Omental fat pad (tissue), 3 donors: ENCODE measurements at regions not wholly inside any gene's neighbourhood (a gene's known extent, or its start where the extent isn't known, plus 50 kb on each side); places are given as distances from the start of the nearest gene placed in this dataset.

Experiments used
- ATAC-seq: fragments of 150-250 bp; one replicate; pipeline ENCODE4 v1.9.1; 2016; ENCODE audit warnings: mild to moderate bottlenecking, moderate library complexity; ENCODE audit not compliant: low FRiP score
- DNase-seq: peaks from one replicate; pipeline ENCODE4 v3.0.0-alpha.2; 2019; ENCODE audit warnings: low spot score
- TF ChIP-seq, protein P1 (sequence below), 3 donors: fragments of 450-650 bp; IDR thresholded peaks; one replicate each; pipeline ENCODE4 v1.5.1; 2016 to 2017; ENCODE audit warnings: antibody characterized with exemption in 3 of 3, mild to moderate bottlenecking in 3 of 3, moderate library complexity in 2 of 3

DNA sequence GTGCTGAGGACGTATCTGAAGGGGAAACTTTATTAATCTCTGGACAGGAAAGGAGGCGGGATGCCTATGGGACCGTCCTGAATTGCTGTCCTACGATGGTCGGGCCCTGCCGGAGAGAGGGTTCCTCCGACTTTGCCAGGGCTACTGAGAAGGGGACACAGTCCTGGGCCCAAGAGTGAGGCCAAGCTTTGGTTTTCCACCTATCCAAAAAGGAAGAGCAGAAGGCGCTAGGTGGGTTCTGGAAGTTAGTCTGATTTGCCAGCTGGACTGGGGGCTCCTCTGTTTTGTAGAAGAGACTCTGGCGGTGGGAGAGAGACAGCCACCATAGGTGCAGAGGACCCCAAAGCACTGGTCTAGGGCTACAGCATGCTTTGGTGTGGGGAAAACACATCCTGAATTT, 243.8 kb upstream of the IRX4 start:
- DNase-seq (no peak), ATAC-seq (no peak)
- TF ChIP-seq, protein P1, sequence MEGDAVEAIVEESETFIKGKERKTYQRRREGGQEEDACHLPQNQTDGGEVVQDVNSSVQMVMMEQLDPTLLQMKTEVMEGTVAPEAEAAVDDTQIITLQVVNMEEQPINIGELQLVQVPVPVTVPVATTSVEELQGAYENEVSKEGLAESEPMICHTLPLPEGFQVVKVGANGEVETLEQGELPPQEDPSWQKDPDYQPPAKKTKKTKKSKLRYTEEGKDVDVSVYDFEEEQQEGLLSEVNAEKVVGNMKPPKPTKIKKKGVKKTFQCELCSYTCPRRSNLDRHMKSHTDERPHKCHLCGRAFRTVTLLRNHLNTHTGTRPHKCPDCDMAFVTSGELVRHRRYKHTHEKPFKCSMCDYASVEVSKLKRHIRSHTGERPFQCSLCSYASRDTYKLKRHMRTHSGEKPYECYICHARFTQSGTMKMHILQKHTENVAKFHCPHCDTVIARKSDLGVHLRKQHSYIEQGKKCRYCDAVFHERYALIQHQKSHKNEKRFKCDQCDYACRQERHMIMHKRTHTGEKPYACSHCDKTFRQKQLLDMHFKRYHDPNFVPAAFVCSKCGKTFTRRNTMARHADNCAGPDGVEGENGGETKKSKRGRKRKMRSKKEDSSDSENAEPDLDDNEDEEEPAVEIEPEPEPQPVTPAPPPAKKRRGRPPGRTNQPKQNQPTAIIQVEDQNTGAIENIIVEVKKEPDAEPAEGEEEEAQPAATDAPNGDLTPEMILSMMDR (IDR thresholded peaks at IDR 0.05): no peak

DNA sequence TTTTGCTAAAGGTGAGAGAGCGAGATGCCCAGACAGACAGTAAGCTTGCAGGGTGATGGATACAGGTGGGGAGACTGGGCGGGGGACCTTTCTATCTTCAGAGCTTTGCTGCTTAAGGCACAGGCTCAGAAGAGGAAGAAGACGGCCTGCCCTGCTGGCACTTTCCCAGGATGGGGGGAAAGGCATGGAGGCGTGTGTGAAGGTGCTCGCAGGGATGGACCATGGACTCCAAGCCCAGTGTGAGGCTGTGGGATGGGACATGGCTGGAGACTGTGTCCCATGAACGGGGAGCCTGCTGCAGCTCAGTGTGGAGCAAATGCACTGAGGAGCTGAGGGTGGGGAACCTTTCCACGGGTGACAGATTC, 243.2 kb upstream of the IRX4 start:
- TF ChIP-seq, protein P1 (IDR thresholded peaks at IDR 0.05): no peak
- ATAC-seq (no peak), DNase-seq (no peak)

DNA sequence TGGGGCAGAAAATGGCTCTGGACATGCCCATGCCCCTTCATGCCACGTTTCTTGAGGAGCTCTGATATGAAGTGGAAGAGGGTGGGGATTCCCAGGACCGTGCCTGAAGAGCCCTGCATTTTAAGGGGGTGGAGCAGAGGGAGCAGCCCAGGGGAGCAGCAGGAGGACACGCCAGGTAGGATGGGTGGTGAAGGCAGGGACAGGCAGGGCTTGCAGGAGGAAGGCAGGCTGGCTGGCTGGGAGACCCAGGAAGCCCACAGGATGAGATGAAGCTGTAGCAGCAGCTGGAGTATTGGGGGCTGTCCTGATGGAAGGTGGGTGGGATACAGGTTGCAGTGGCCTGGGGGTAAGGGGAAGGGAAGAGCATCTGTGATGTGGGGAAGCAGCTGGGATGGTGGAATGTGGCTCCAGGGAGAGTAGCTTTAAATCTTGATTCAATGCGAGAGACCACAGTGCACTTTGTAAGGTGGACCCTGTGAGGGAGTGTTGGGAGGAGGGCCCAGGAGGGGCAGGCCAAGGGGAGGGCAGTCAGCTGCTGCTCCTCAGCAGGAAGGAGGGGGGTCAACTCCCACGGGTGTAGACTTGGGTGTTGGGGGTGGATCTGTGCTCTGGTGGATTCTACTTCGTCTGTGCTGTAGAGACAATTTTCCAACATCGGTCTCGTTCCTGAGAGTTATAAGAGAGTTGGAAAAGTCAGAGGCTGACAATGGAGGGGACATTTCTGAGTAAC, 242.6 kb upstream of the IRX4 start:
- TF ChIP-seq, protein P1 (IDR thresholded peaks at IDR 0.05): no peak
- ATAC-seq (no peak), DNase-seq (no peak)

DNA sequence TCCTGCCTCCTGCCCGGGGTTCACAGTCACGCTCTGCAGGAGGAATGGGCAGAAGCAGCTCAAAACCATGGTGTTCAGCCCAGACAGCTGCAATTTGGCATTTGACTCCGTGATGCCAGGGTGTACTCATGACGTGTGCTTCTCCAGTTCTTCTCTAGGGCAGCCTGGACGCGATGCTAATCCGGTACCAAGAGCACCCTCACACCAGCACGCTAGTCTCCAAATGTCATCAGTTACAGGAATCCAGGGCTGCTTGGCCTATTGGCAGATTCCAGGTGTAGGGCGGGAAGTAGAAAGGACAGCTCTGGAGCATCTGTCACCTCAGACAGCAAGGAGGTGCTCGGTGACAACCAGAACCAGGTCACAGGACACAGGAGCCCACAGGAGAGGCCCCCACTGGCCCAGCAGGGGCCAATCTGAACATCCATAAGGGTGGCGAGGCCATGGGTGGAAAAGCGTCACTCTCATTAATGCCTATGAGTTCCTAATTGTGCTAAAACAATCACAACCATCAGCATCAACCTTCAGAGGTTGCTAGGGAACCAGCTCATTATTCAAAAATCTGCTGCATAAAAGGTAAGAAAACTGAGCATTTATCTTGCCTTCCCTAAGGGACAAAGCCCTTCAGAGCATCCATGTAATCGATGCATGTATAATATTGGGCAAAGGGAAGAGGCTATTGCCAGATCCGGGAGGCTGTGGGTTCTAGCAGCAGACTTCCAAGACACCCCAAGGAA, 241.9 kb upstream of the IRX4 start:
- ATAC-seq: no peak
- no peak for DNase-seq
- TF ChIP-seq, protein P1 (IDR thresholded peaks at IDR 0.05): no peak

DNA sequence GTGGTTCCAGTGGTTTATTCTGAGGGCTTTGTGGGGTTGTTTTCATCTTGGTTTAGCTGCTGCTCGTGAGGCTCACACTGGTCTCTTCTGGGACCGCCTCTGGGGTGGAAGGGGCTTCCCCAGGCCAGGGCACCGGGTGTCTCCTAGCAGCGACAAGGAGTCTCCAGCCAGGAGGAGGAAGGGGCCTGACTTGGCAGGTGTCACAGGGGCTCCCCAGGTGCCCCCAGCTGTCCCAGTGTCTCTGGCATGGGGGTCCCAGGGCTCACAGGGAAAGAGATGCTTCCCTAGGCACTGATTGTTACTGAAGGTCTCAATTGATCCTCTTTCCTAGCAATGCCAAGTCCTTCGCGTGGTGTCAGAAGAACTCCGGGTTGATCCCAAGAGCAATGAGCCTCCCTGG, 241.1 kb upstream of the IRX4 start:
- DNase-seq: no peak
- no peak for ATAC-seq
- TF ChIP-seq, protein P1 (IDR thresholded peaks at IDR 0.05): no peak

DNA sequence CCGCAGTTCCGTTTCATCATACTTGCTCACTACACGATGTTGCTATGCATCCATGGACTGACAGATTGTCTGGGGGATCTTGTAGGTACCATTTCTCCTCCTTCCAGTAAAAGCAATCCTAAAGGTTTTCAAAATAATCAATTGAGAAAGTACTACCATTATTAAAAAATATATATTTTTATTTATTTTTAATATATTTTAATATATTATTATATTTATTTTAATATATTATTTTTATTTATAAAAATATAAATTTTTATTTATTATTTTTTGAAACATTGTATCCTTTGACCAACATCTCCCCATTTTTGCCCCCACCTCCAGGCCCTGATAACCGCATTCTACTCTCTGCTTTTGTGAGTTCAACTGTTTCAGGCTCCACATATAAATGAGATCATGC, 237.6 kb upstream of the IRX4 start:
- TF ChIP-seq, protein P1 (IDR thresholded peaks at IDR 0.05): no peak
- no peak for ATAC-seq
- DNase-seq: no peak

DNA sequence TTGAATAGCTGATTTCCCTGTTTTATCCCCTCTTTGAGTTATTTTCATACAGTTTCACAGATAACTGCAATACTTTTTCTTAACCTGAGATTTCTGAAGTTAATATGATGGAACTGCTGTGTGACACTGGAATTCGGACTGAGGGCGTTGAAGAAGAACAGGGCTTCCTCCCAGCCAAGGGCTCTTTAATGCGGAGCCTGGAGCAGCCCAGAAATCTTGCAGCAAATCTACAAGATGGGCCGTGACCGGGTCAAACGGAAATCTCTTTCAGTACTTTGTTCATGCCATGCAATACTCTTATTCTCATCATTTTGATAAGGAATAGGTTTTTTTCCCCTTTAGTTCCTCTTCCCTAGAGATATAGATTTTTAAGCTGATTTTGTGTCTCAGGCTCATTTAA, 236.8 kb upstream of the IRX4 start:
- no peak for ATAC-seq
- TF ChIP-seq, protein P1 (IDR thresholded peaks at IDR 0.05): no peak

More for the DNA sequence above, 236.8 kb upstream of the IRX4 start:
- DNase-seq: no peak
